Upper lobe of left lung (tissue), 4 donors: ENCODE measurements at regions not wholly inside any gene's neighbourhood (a gene's known extent, or its start where the extent isn't known, plus 50 kb on each side); places are given as distances from the start of the nearest gene placed in this dataset.

ENCODE experiments used
- CTCF ChIP-seq, 6 experiments: fragments of 450-650 bp in 4 of 6; fragments of 200-600 bp in 2 of 6; sonication (generic) in 2 of 6; IDR thresholded peaks; one replicate each; pipeline ENCODE4 v1.5.1; 2016 to 2019; ENCODE audit warnings: antibody characterized with exemption in 6 of 6
- EP300 ChIP-seq, 4 donors: sonication (generic); formaldehyde crosslinking; IDR thresholded peaks; one replicate each; pipeline ENCODE4 v1.5.1; 2017; ENCODE audit warnings: antibody characterized with exemption in 4 of 4, control low read depth in 2 of 4
- POLR2A ChIP-seq, 4 donors: fragments of 450-650 bp; IDR thresholded peaks; one replicate each; pipeline ENCODE4 v1.5.1; 2016 to 2017; ENCODE audit warnings: antibody characterized with exemption in 4 of 4, mild to moderate bottlenecking in 2 of 4

GRCh38 chr13:21304256-21304655 lies 127.8 kb downstream of the MRPL57 start:
- no peak for TF ChIP-seq CTCF (IDR thresholded peaks at IDR 0.05)
- TF ChIP-seq EP300 (IDR thresholded peaks at IDR 0.05), result no peak
- TF ChIP-seq POLR2A (IDR thresholded peaks at IDR 0.05), result no peak
